HG03521 (cell line): ENCODE measurements at regions not wholly inside any gene's neighbourhood (a gene's known extent, or its start where the extent isn't known, plus 50 kb on each side); places are given as distances from the start of the nearest gene placed in this dataset.

Experiments
- ATAC-seq: cut with Tn5 transposase; IDR thresholded peaks from one replicate; pipeline ENCODE4 v1.9.1; 2021; ENCODE audit warnings: mild to moderate bottlenecking, moderate library complexity; ENCODE audit not compliant: unreplicated experiment

GRCh38 chr20:17795003-17795402, 95.2 kb downstream of the BANF2 start:
- ATAC-seq = no peak

GRCh38 chr20:17794400-17794799, 94.6 kb downstream of the BANF2 start:
- no peak for ATAC-seq

GRCh38 chr20:17793986-17794385, 94.2 kb downstream of the BANF2 start:
- no peak for ATAC-seq

GRCh38 chr20:17790296-17790695, 90.5 kb downstream of the BANF2 start:
- ATAC-seq = no peak

GRCh38 chr20:17787816-17788215, 88.0 kb downstream of the BANF2 start:
- ATAC-seq = no peak

- ATAC-seq = no peak
Observed at GRCh38 chr20:17786221-17786718, 86.5 kb downstream of the BANF2 start.
